ENCODE measurements at regions not wholly inside any gene's neighbourhood (a gene's known extent, or its start where the extent isn't known, plus 50 kb on each side); places are given as distances from the start of the nearest gene placed in this dataset.

GRCh38 chr2:8191427-8191826, 490.4 kb upstream of the ID2 start:
- Mint-ChIP-seq H3K9me3 (no peaks in the 10 kb centered on the region), H3K4me1 (no peaks in the 10 kb centered on the region), H3K27me3 (peaks cover 6% of the 10 kb centered on the region), H3K36me3 (ENCODE audit: low read depth) (no peaks in the 10 kb centered on the region), H3K4me3 (no peak overlapping the region), H3K27ac (no peak overlapping the region)
- no peak for TF ChIP-seq CTCF (IDR thresholded peaks at IDR 0.05)
- DNase-seq (no peak), ATAC-seq (ENCODE audit: low read depth) (no peak)
- POLR2A ChIA-PET = no interaction called here
- intact Hi-C loops (cut with micrococcal nuclease) = no loop called here
- CTCF ChIA-PET = no interaction called here

GRCh38 chr2:8193146-8193545, 488.7 kb upstream of the ID2 start:
- no peak for DNase-seq
- Mint-ChIP-seq H3K4me1 (no peaks in the 10 kb centered on the region), H3K9me3 (no peaks in the 10 kb centered on the region), H3K27ac (no peak overlapping the region), H3K27me3 (peaks cover 14% of the 10 kb centered on the region), H3K4me3 (no peak overlapping the region), H3K36me3 (ENCODE audit: low read depth) (no peaks in the 10 kb centered on the region)
- no peak for TF ChIP-seq CTCF (IDR thresholded peaks at IDR 0.05)
- intact Hi-C loops (cut with micrococcal nuclease) = no loop called here
- CTCF ChIA-PET = no interaction called here
- POLR2A ChIA-PET = interaction anchor here (0.5 kb wide), 1 partner anchor 262 kb away, joined by 3 read pairs; no protein-coding TSS in a partner anchor
- no peak for ATAC-seq (ENCODE audit: low read depth)

GRCh38 chr2:8193686-8194615, 487.9 kb upstream of the ID2 start:
- Mint-ChIP-seq H3K4me3 (no peak overlapping the region), H3K9me3 (no peaks in the 10 kb centered on the region), H3K27me3 (peaks cover 14% of the 10 kb centered on the region), H3K27ac (no peak overlapping the region), H3K36me3 (ENCODE audit: low read depth) (no peaks in the 10 kb centered on the region), H3K4me1 (no peaks in the 10 kb centered on the region)
- TF ChIP-seq CTCF (IDR thresholded peaks at IDR 0.05) = no peak
- ATAC-seq (ENCODE audit: low read depth) (no peak), DNase-seq (no peak)
- CTCF ChIA-PET = no interaction called here
- intact Hi-C loops (cut with micrococcal nuclease) = no loop called here
- POLR2A ChIA-PET = no interaction called here

GRCh38 chr2:8195784-8196183, 486.1 kb upstream of the ID2 start:
- Mint-ChIP-seq H3K36me3 (ENCODE audit: low read depth) (no peaks in the 10 kb centered on the region), H3K4me1 (no peaks in the 10 kb centered on the region), H3K4me3 (no peak overlapping the region), H3K27ac (no peak overlapping the region), H3K9me3 (peaks cover 8% of the 10 kb centered on the region), H3K27me3 (peaks cover 16% of the 10 kb centered on the region)
- ATAC-seq (ENCODE audit: low read depth) (no peak), DNase-seq (no peak)
- POLR2A ChIA-PET = no interaction called here
- no peak for TF ChIP-seq CTCF (IDR thresholded peaks at IDR 0.05)
- intact Hi-C loops (cut with micrococcal nuclease) = no loop called here
- CTCF ChIA-PET = no interaction called here

- H3K9me3 Mint-ChIP-seq = peaks cover 8% of the 10 kb centered on the region
- DNase-seq = no peak
- H3K27ac Mint-ChIP-seq = no peak overlapping the region
- no peaks in the 10 kb centered on the region for H3K36me3 Mint-ChIP-seq (ENCODE audit: low read depth)
- no peaks in the 10 kb centered on the region for H3K4me1 Mint-ChIP-seq
- POLR2A ChIA-PET = no interaction called here
- ATAC-seq (ENCODE audit: low read depth) = no peak
- H3K27me3 Mint-ChIP-seq = peaks cover 19% of the 10 kb centered on the region
- CTCF ChIA-PET = no interaction called here
- no peak overlapping the region for H3K4me3 Mint-ChIP-seq
- intact Hi-C loops (cut with micrococcal nuclease) = no loop called here
- TF ChIP-seq CTCF (IDR thresholded peaks at IDR 0.05) = no peak
Observed at GRCh38 chr2:8196316-8196715, 485.5 kb upstream of the ID2 start.

Data from activated B cell treated with CpG ODN at 0.5 μM for 24 hours (primary cell).